Stimulated activated CD8-positive, alpha-beta memory T cell treated with anti-CD3 and anti-CD28 coated beads, Interleukin-2, amount 100 ng/mL, for 48 hours (primary cell): ENCODE measurements at regions not wholly inside any gene's neighbourhood (a gene's known extent, or its start where the extent isn't known, plus 50 kb on each side); places are given as distances from the start of the nearest gene placed in this dataset.

Experiments
- DNase-seq, 2 donors: peaks; one replicate each; pipeline ENCODE4 v3.0.0-alpha.2; 2020; ENCODE audit warnings: low read depth in 2 of 2

DNA sequence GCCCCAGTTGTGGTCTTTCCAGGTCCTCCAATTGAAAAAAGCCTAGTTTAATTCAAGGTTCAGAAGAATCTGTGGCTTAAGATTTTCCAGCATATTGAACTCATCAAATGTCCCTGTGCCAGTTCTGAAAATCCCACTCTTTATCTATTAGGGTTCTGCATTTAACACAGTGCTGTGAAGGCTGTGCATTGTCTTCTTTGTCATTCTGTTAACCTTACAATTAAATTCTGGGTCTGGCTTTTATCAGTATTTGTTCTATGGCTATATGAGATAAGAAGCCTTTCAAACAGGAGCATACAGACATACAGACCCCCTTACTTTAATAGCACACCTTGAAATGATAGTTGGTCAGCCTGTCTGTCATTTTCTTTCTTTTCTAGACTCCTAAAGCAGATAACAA lies 362.1 kb upstream of the DACH1 start:
- no peak for DNase-seq

DNA sequence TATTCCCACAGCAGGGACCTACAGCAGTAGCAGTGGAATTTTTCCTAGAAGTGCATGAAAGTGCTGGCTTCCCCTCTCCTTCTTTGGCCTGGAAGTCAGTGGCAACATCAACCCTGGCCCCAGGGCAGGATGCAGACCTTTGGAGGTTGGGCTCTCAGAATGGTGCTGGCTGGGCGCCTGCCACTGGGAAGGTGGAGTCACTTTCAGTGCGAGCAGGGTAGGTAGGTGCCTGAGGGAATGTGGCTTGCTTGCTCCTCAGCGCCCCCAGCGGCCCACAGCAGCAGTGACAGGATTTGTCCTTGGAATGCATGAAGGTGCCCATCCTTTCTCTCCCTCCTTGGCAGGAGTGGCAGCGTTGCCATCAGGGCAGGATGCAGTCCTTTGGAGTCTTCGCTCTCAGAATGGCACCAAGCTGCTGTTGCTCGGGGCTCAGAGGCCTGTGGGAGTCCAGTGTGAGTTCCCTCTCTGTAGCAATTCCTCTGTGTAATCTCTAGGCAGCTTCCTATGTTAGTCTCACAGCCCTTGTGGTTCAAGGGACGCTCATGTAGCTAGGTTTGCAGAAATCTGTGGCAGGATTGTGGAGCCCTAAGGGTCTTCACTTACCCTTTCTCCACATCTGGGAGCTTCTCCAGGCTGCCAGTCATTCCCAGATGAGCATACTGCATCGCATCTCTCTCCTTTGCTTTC lies 354.4 kb upstream of the DACH1 start:
- no peak for DNase-seq

DNA sequence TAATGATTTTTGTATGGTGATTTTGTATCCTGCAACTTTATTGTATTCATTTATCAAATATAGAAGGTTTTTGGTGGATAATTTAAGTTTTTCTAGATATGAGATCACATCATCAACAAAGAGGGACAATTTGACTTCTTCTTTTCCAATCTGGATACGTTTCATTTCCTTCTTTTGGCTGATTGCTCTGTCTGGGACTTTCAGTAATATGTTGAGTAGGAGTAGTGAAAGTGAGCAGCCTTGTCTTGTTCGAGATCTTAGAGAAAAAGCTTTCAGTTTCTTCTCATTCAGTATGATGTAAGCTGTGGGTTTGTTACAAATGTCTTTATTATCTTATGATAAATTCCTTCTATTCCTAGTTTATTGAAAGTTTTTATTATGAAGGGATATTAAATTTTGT lies 352.0 kb upstream of the DACH1 start:
- DNase-seq = no peak

GRCh38 chr13:72217142-72217541 lies 350.1 kb upstream of the DACH1 start:
- no peak for DNase-seq

DNA sequence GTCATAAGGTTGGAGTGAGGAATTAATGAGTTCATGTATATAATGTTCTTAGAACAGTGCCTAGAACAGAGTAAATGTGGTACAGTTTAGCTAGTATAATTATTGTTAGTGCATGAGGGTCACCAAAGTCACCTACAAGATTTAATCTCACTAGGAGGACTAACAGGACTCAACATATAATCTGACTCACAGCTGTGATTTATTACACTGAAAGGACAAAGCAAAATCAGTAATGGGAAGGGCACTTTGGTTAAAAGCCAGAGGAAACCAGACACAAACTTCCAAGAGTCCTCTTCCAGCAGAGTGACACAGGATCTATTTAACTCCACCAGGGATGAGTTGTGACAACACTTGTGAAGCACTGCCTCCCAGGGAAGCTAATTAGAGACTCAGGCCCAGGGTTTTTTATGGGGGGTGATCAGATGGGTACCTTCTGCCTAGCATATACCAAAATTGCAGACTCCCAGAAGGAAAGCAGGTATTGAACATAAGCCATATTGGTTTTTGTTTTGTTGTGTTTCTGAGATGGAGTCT lies 341.2 kb upstream of the DACH1 start:
- no peak for DNase-seq

- no peak for DNase-seq
Observed at GRCh38 chr13:72205773-72206172, 338.8 kb upstream of the DACH1 start.

DNA sequence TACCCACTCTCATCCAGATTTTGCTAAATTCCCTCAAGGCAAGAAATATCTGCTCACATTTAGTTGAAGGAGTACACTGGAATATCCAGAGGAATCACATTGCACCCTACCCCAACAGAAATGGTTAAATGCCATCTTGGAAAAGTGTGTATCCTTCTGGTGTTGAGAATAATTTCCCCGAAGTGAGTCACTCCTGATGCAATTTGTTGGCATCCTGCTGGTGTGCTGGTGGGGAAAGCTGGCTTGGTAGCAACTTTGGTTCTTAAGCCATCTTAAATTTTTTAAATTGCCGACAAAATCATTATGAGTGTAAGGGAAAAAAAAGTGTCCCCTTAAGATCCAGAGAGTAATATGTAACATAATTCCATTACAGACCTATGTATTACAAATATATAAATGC lies 337.3 kb upstream of the DACH1 start:
- no peak for DNase-seq

GRCh38 chr13:72201726-72202125 lies 334.7 kb upstream of the DACH1 start:
- DNase-seq = no peak

GRCh38 chr13:72199640-72200039 lies 332.6 kb upstream of the DACH1 start:
- DNase-seq = no peak

DNA sequence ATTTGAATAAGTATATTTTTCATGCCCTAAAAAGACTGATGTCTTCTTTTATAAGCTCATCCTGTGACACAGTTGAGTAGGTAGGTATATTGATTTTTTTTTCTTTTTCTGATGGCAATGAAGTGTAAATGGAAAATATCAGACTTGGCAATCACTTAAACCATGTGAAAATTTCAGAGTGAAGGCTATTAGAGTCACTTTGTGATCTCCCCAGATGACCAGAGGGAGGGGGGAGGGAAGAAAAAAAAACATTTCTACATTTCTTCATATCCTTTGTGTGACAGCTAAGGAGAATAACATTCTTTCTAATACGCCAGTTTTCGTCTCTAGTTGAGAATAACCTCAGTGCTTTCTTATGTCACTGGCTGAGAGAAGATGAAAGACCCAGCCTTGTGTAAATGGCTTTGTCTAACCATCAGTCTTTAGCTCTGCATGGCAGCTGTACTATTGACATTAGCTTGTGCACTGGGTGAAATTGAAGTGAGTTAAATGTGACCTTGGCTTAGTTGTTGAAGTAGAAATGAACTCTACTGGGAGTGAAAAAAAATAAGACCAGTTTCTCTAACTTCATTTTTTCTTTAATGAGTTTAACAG lies 332.1 kb upstream of the DACH1 start:
- no peak for DNase-seq

DNA sequence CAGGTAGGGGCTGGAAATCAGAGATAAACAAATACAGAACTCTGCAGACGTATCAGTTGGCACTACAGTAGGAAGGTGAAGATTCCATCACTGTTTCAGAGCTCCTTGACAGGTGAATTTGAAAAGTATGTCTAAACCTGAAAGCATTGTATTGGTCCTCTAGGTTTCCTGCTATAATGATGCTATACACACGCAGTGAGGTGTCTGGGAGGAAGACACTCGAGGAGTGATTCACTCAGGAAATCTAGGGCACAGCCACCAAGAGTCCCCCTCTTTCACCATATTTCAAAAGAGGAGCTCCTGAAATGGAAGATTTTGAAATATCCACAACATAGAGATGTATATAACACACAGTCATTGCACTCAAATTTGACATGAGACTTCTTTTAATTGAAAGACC lies 331.0 kb upstream of the DACH1 start:
- no peak for DNase-seq

DNA sequence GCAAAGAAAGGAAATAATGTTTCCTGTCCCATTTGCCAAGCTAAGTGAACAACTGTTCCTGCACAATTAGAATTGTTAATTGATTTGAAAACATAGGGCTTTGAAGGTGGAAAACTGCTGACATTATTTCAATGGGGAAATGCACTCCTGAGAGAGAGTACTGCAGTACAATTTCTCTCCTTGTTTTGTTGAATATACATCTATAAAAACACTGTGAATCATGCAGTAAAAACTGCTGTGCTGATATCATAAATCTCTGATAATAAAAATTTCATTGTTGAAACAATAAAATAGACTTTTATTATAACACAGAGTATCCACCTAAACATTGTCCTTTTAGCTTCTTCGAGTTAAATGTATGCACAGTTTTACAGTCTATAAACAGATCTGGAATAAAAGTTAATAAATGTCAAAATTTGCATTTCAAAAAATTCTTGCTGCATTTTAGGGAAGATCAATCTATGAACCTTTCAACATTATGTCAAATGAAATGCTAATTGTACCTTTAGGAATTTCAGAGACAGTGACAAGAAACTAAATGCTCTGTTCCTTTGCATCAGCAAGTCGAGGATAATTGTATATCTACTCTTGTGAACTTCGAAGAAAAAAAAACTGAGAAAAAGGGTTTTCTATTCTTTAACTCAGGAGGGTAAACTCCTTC lies 328.2 kb upstream of the DACH1 start:
- no peak for DNase-seq

GRCh38 chr13:72194523-72194922 lies 327.5 kb upstream of the DACH1 start:
- DNase-seq = no peak

- no peak for DNase-seq
Observed at GRCh38 chr13:72186730-72187422, 319.9 kb upstream of the DACH1 start.

DNA sequence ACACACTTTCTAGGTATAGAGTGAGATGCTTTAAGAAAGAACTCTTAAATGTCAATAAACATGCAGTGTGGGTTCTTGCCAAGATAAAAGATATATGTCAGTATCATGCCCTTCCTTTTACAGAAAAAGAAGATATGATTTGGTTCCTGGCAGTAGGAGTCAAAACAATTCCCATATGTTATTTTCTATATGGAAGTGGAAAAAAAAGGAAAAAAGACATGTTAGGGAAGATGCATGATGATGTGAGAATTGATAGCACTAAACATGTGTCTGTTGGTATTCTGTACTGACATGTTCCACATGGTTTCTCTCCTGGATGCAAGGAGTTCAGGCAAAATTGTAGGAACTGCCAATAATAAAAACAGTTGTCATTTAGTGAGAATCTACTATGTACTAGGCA lies 318.8 kb upstream of the DACH1 start:
- DNase-seq = no peak

GRCh38 chr13:72181661-72182060 lies 314.7 kb upstream of the DACH1 start:
- DNase-seq = no peak

DNA sequence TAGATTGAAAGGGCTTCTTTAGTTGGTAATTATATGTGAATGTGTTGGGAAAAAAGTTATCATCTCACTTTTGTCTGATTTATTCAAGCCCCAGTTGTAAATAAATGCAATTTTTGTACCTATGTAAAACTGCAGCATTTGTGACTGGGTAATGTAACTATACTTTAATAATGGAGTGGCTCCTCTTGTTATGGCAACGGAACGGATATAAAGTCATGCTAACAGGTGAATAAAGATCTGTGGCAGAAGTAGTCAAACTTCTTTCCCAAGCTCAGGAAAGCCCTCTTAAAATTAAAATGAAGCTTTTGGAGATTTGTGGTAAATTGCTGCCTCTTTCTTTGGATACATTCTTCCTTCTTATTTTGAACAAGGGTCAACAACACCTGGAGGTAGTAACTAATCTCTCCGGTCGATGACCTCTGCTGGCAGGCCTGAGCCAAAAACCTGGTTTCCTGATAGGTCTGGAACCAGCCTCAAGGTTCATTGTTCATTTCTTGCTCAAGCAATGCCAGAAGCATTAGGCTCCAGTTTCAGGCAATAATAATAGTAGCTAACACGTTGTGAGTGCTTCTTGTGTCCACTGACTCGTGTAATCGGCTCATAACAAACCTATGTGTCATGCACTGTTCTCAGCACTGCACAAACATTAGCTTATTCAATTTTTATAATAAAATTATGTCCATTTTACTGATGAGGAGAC lies 313.4 kb upstream of the DACH1 start:
- no peak for DNase-seq

DNA sequence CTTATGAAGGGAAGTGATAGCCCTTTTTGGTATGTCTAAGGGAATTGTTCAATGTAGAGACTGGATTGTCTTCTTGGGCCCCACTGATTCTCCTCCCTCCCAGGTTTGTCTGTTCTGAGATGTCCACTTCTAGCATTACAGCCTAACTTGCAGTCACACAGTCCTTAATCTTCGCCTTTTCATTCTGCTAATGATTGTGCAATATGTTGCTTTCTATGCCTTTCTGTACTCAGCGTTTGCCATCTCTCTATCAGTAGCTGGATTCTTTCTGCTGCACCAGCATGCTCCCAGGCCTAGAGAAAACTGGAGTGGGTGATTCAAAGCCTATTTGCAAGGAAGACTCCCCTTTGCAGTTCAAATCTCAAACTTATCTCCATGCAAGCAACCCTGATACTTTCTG lies 307.5 kb upstream of the DACH1 start:
- no peak for DNase-seq

- DNase-seq = no peak
Observed at GRCh38 chr13:72170571-72170970, 303.6 kb upstream of the DACH1 start.

DNA sequence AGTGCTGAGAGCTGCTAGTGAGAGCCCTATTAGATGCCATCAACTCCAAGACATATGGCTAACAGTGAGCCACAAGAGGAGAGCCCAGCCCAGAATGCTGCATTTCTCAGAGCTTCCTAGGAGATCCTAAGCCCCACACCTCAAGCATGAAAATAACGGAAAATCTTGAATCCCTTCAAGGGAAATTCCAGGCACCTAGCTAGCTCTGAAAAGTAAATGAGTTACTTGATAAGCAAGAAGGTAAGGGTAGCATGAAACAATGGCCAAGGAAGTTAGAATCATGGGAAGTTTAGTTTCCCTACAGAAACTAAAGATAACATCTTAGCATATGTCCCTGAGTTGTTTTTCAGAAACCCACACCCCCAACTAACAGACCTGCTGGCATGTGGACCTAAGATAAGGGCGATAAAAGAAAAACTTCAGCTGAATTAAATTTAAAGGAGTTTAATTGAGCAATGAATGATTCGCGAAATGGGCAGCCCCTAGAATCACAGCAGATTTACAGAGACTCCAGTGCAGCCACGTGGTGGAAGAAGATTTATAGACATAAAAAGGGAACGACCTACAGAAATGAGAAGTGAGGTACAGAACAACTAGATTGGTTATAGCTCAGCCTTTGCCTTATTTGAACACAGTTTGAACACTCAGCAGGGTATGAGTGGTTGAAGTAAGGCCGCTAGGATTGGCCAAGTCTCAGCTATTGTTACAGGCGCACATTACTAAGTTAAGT lies 301.3 kb upstream of the DACH1 start:
- no peak for DNase-seq

DNA sequence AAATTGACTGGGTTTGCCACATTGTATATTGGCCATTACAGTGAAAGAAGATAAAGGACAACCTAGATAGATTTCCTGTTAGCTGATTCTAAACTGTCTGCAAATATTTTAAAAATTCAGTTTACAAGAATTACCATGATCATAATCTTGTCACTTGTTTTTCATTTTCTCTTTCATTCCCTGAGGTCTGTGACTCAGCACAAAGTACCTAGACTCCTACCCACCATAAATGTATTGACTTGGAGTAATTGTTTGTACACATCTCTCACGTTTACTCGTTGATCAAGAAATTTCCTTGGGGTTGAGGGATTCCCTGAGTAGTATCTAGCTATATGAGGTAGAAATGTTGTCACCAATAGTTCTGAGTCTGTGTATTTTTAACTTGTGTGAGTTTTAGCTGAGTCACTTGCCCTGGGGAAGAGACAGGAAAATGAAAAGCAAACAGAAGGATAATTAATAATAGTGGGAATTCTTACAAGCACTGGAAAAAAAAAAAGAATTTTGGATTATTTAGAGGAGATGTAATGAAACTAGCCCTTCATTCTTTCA lies 299.2 kb upstream of the DACH1 start:
- DNase-seq = no peak
